BE2C (cell line): ENCODE measurements at regions not wholly inside any gene's neighbourhood (a gene's known extent, or its start where the extent isn't known, plus 50 kb on each side); places are given as distances from the start of the nearest gene placed in this dataset.
"Not testable (repeated sequence)": the region's sequence is repeated elsewhere in the genome, so short reads cannot be mapped to it uniquely, and the experiment has no call there.

Source experiments
- DNase-seq: peaks from one replicate; pipeline ENCODE4 v3.0.0-alpha.2; 2020
- H3K27me3 ChIP-seq: fragments of 250-450 bp; sonication (Bioruptor Pico); 2 replicates; pipeline ENCODE4 v1.5.1; 2020; ENCODE audit warnings: mild to moderate bottlenecking
- H3K36me3 ChIP-seq: fragments of 250-450 bp; sonication (Bioruptor Pico); 2 replicates; pipeline ENCODE4 v1.5.1; 2020; ENCODE audit warnings: mild to moderate bottlenecking
- H3K4me1 ChIP-seq: fragments of 250-450 bp; sonication (Bioruptor Pico); 2 replicates; pipeline ENCODE4 v1.5.1; 2020
- H3K4me3 ChIP-seq: 2 replicates; pipeline ENCODE4 v1.5.1; 2011; ENCODE audit warnings: low read depth, low read length
- H3K9me3 ChIP-seq: fragments of 250-450 bp; sonication (Bioruptor Pico); 2 replicates; pipeline ENCODE4 v1.5.1; 2020
- CTCF ChIP-seq: IDR thresholded peaks from 2 replicates; pipeline ENCODE4 v1.5.1; 2012; ENCODE audit warnings: mild to moderate bottlenecking, low read depth, low read length

DNA sequence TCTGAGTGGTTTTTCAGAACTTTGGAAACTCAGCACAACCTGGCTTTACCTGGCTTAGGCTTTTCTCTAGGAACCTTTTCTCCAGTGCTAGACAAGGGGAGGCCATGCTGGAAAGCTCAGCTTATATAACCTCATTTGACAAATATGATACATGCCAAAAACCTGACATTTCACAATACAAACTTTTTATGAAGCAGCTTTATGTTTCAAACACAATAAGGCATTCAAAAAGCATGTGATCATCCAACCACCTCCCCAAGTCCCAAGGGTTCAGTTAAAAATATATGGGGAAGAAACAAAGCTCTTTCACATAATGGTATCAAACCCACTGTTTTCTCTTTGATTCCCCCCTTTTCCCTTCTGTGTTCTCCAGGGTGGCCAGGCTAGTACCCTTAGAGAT, 63.7 kb downstream of the ZC3H11B start:
- Histone ChIP-seq H3K9me3 (no peaks in the 10 kb centered on the region), H3K36me3 (no peaks in the 10 kb centered on the region), H3K4me1 (no peaks in the 10 kb centered on the region), H3K4me3 (no peak overlapping the region), H3K27me3 (no peaks in the 10 kb centered on the region)
- no peak for TF ChIP-seq CTCF
- DNase-seq: no peak

GRCh38 chr1:219548386-219548785, 64.5 kb downstream of the ZC3H11B start:
- Histone ChIP-seq H3K4me3 (no peak overlapping the region), H3K4me1 (no peaks in the 10 kb centered on the region), H3K9me3 (no peaks in the 10 kb centered on the region), H3K27me3 (no peaks in the 10 kb centered on the region), H3K36me3 (no peaks in the 10 kb centered on the region)
- DNase-seq: no peak
- TF ChIP-seq CTCF: no peak

GRCh38 chr1:219545756-219546155, 67.1 kb downstream of the ZC3H11B start:
- not testable (repeated sequence) for H3K36me3 ChIP-seq, DNase-seq, H3K4me1 ChIP-seq

DNA sequence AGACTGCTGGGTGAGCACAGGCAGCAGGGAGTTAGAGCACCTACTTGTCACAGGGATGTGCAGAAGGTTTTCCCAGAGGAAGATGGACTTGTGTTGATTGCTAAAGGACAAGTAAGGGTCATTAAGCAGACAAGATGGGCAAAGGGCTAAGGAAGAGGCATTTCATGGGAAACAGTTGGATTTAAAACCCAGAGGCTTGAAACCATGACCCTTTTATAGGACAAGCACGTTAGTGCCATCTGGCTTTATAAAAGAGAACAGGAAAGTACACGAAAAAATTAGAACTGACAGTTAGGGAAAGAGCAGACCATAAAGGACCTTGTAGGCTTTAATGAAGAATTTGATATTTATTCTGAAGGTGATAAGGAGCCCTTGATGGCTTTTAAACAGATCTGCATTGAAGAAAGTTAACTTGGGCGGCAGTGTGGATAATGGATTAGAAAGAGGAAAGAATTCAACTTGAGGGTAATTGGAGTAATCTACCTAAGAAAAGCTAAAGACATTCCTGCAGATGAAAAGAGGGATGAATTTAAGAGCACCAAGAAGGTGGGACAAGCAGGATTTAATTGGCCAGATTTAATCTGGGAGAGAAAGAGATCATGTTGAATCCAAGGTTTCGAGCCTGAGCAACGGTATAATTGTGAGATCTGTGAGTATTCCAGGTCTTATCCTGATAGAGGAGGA, 68.6 kb downstream of the ZC3H11B start:
- TF ChIP-seq CTCF: no peak
- no peaks in the 10 kb centered on the region for H3K27me3 ChIP-seq
- no peaks in the 10 kb centered on the region for H3K4me1 ChIP-seq
- no peaks in the 10 kb centered on the region for H3K36me3 ChIP-seq
- no peak for DNase-seq
- no peak overlapping the region for H3K4me3 ChIP-seq
- no peaks in the 10 kb centered on the region for H3K9me3 ChIP-seq

More at GRCh38 chr1:219545756-219546155, 67.1 kb downstream of the ZC3H11B start:
- H3K9me3 ChIP-seq, H3K4me3 ChIP-seq, H3K27me3 ChIP-seq: not testable (repeated sequence)

DNA sequence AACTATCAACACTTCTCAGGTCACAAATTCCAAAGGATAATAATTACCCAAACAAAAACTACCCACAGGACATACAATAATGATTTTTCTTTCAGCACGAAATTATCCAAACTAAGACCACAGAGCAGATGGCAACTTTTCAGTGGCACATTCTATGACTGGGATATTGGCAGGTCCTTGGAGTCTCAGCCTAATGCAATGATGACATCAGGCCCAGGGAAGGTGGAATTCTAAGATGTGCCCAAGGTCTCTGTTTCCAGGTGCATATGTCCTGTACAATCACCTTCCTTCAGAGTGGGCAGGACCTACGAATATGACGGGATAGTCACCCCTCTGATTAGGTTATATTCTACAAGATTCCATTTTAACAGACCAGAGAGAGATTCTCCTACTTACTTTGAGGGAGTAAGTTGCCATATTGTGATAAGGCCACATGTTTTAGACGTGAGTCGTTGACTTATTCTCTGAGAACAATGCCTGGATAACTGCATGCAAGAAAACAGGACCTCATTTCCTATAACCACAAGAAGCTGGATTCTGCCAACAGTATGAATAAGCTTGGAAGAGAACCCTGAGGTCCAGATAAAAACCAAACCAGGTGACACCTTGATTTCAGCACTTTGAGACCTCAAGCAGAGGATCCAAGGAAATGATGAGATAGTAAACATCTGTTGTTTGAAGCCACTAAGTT, 69.9 kb downstream of the ZC3H11B start:
- Histone ChIP-seq H3K4me3 (no peak overlapping the region), H3K4me1 (no peaks in the 10 kb centered on the region), H3K27me3 (no peaks in the 10 kb centered on the region), H3K9me3 (no peaks in the 10 kb centered on the region), H3K36me3 (no peaks in the 10 kb centered on the region)
- DNase-seq: no peak
- no peak for TF ChIP-seq CTCF

DNA sequence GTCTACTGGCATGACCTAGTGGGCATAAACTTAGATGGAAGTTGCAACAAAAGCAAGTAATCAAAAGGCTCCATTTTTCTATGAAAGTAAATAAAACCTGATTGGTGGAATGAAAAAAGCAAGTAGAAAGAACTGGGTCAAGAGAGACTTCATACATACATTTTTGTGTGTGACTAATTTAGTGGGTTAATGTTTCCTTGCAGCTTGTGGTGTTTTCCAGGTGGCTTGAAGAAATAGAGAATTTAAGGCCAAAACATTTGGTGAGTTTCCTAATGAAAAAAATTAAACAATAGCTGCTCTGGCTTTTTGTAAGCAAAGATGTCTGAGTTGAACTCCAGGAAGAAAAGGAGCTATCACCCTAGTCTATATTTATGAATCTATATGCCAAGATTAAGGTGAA, 71.0 kb downstream of the ZC3H11B start:
- Histone ChIP-seq H3K4me3 (no peak overlapping the region), H3K9me3 (no peaks in the 10 kb centered on the region), H3K4me1 (peaks cover 3% of the 10 kb centered on the region; the same call in 1 of the 2 replicates), H3K36me3 (no peaks in the 10 kb centered on the region), H3K27me3 (no peaks in the 10 kb centered on the region)
- DNase-seq: no peak
- TF ChIP-seq CTCF: no peak
